ENCODE measurements at regions not wholly inside any gene's neighbourhood (a gene's known extent, or its start where the extent isn't known, plus 50 kb on each side); places are given as distances from the start of the nearest gene placed in this dataset.

GRCh38 chr14:86015511-86015910 lies 485.6 kb downstream of the FLRT2 start:
- DNase-seq = no peak

GRCh38 chr14:86013641-86014040 lies 483.7 kb downstream of the FLRT2 start:
- DNase-seq = no peak

GRCh38 chr14:86012461-86012860 lies 482.5 kb downstream of the FLRT2 start:
- no peak for DNase-seq

- DNase-seq = no peak
Measured at GRCh38 chr14:86003998-86004397, 474.1 kb downstream of the FLRT2 start.

- no peak for DNase-seq
Measured at GRCh38 chr14:85996551-85996950, 466.6 kb downstream of the FLRT2 start.

GRCh38 chr14:85991156-85991555 lies 461.2 kb downstream of the FLRT2 start:
- no peak for DNase-seq

GRCh38 chr14:85987907-85988306 lies 458.0 kb downstream of the FLRT2 start:
- DNase-seq = no peak

- no peak for DNase-seq
Measured at GRCh38 chr14:85987292-85987691, 457.3 kb downstream of the FLRT2 start.

GRCh38 chr14:85978582-85979250 lies 448.8 kb downstream of the FLRT2 start:
- no peak for DNase-seq

- no peak for DNase-seq
Measured at GRCh38 chr14:85974602-85975001, 444.7 kb downstream of the FLRT2 start.

- no peak for DNase-seq
Measured at GRCh38 chr14:85963486-85963885, 433.5 kb downstream of the FLRT2 start.

GRCh38 chr14:85960756-85961155 lies 430.8 kb downstream of the FLRT2 start:
- no peak for DNase-seq

- DNase-seq = no peak
Measured at GRCh38 chr14:85959063-85959462, 429.1 kb downstream of the FLRT2 start.

GRCh38 chr14:85958069-85958468 lies 428.1 kb downstream of the FLRT2 start:
- no peak for DNase-seq

GRCh38 chr14:85953265-85953664 lies 423.3 kb downstream of the FLRT2 start:
- no peak for DNase-seq

- no peak for DNase-seq
Measured at GRCh38 chr14:85948153-85948552, 418.2 kb downstream of the FLRT2 start.

- peak; percentile 31 for DNase-seq
Measured at GRCh38 chr14:85947461-85948139, 417.7 kb downstream of the FLRT2 start.

GRCh38 chr14:85943192-85943591 lies 413.2 kb downstream of the FLRT2 start:
- no peak for DNase-seq

- DNase-seq = peak; percentile 82
Measured at GRCh38 chr14:85934886-85935254, 404.9 kb downstream of the FLRT2 start.

GRCh38 chr14:85934123-85934885 lies 404.4 kb downstream of the FLRT2 start:
- DNase-seq = peak; percentile 84

- DNase-seq = no peak
Measured at GRCh38 chr14:85921241-85921640, 391.3 kb downstream of the FLRT2 start.

GRCh38 chr14:85917716-85918115 lies 387.8 kb downstream of the FLRT2 start:
- no peak for DNase-seq

- DNase-seq = no peak
Measured at GRCh38 chr14:85915711-85916110, 385.8 kb downstream of the FLRT2 start.

GRCh38 chr14:85912141-85912540 lies 382.2 kb downstream of the FLRT2 start:
- DNase-seq = no peak

Data from KG1 (cell line).